ENCODE measurements at regions not wholly inside any gene's neighbourhood (a gene's known extent, or its start where the extent isn't known, plus 50 kb on each side); places are given as distances from the start of the nearest gene placed in this dataset.

DNA sequence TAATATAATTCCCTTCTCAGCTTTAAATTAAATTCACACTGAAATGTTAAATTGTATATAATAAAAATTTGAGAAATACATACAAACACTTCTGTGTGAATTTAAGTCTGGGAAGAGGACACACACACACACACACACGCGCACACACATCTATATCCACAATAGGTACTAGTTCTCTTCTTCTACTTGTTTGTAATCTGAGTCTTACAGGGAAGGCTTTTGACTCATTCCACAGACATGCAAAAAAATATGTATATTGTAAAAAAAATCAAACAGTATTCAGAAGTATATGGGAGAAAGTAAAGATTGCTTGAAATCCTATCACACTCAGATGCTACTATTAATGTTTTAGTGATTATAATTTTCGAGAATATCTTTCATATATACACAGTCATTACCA, 276.2 kb downstream of the MDFIC start:
- Histone ChIP-seq H3K79me2 (ENCODE audit: insufficient read depth) (no peaks in the 10 kb centered on the region), H3K4me2 (ENCODE audit: unreplicated experiment) (no peak overlapping the region), H3K27me3 (replicated peaks; ENCODE audit: insufficient read depth) (no peaks in the 10 kb centered on the region), H3K4me3 (no peak overlapping the region), H2AFZ (no peak overlapping the region), H3K27ac (no peak overlapping the region), H3K9me2 (ENCODE audit: insufficient read depth) (no peaks in the 10 kb centered on the region), H3K9me3 (ENCODE audit: low read depth) (no peaks in the 10 kb centered on the region), H4K20me1 (ENCODE audit: insufficient read depth) (no peaks in the 10 kb centered on the region), H3F3A (ENCODE audit: insufficient read depth) (no peaks in the 10 kb centered on the region), H3K9ac (no peak overlapping the region), H3K36me3 (ENCODE audit: low read depth) (no peaks in the 10 kb centered on the region), H3K4me1 (ENCODE audit: insufficient read depth) (no peaks in the 10 kb centered on the region)
- in situ Hi-C loops (cut with MboI): no loop called here
- WGBS, 2 experiments (ENCODE audit: low coverage in 1 of 2, low lambda C conversion rate in 2 of 2, missing lambda C conversion rate in 2 of 2): 92 to 96% methylated on average over 3 of the region's 3 CpGs
- no peak for DNase-seq
- no peak for TF ChIP-seq EZH2phosphoT487 (IDR thresholded peaks at IDR 0.05; ENCODE audit: insufficient read depth, low read depth)
- TF ChIP-seq EZH2 (IDR thresholded peaks at IDR 0.05; ENCODE audit: insufficient read depth, poor library complexity, severe bottlenecking): no peak

DNA sequence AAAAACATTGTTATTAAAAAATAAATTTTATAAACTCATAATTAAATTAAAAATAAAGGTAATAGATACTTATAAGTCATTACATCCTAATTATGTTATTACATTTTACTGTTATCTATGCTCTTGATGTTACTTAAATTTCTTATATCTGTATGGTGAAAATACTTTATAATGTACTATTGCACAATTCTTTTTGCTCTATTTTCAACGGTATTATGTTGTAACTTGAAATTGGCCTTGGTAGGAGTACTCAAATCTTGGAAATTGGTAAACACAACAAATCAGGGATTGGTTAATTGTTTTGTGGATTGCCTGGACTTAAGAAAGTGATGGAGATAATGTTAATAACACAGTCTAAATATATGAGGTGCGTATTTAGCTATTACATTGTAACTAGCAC, 273.3 kb downstream of the MDFIC start:
- H3K27me3 ChIP-seq (replicated peaks; ENCODE audit: insufficient read depth): no peaks in the 10 kb centered on the region
- no peaks in the 10 kb centered on the region for H4K20me1 ChIP-seq (ENCODE audit: insufficient read depth)
- H3K9ac ChIP-seq: no peak overlapping the region
- in situ Hi-C loops (cut with MboI): no loop called here
- no peaks in the 10 kb centered on the region for H3K9me3 ChIP-seq (ENCODE audit: low read depth)
- H3K4me1 ChIP-seq (ENCODE audit: insufficient read depth): no peaks in the 10 kb centered on the region
- 71 to 78% methylated on average over 2 of the region's 2 CpGs for WGBS, 2 experiments (ENCODE audit: low coverage in 1 of 2, low lambda C conversion rate in 2 of 2, missing lambda C conversion rate in 2 of 2)
- H3K27ac ChIP-seq: no peak overlapping the region
- H3K9me2 ChIP-seq (ENCODE audit: insufficient read depth): no peaks in the 10 kb centered on the region
- H3K4me3 ChIP-seq: no peak overlapping the region
- no peak for DNase-seq
- H3F3A ChIP-seq (ENCODE audit: insufficient read depth): no peaks in the 10 kb centered on the region
- H2AFZ ChIP-seq: no peak overlapping the region
- no peak for TF ChIP-seq EZH2phosphoT487 (IDR thresholded peaks at IDR 0.05; ENCODE audit: insufficient read depth, low read depth)
- no peak for TF ChIP-seq EZH2 (IDR thresholded peaks at IDR 0.05; ENCODE audit: insufficient read depth, poor library complexity, severe bottlenecking)
- H3K36me3 ChIP-seq (ENCODE audit: low read depth): no peaks in the 10 kb centered on the region
- no peak overlapping the region for H3K4me2 ChIP-seq (ENCODE audit: unreplicated experiment)
- H3K79me2 ChIP-seq (ENCODE audit: insufficient read depth): no peaks in the 10 kb centered on the region

DNA sequence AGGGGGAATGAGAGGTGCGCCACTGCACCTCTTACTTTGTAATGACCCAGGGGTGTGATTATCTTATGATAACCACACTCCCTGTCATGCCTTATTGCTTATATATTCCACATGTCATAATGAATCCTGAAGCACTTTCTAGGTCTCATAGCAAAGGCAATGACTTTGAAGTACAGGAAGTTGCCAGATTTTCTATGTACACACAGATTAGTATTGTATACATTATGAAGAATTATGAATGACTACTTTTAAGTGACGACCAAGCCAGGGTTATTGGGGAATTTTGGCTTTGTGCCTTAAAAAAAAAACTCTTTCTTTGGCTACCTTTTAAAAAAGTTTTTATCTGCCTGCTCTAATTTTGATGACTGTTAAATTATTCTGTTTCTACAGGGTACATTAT, 269.6 kb downstream of the MDFIC start:
- no peaks in the 10 kb centered on the region for H3K9me2 ChIP-seq (ENCODE audit: insufficient read depth)
- no peak overlapping the region for H3K4me2 ChIP-seq (ENCODE audit: unreplicated experiment)
- no peak for DNase-seq
- H2AFZ ChIP-seq: no peak overlapping the region
- H4K20me1 ChIP-seq (ENCODE audit: insufficient read depth): no peaks in the 10 kb centered on the region
- TF ChIP-seq EZH2phosphoT487 (IDR thresholded peaks at IDR 0.05; ENCODE audit: insufficient read depth, low read depth) (no peak), EZH2 (IDR thresholded peaks at IDR 0.05; ENCODE audit: insufficient read depth, poor library complexity, severe bottlenecking) (no peak)
- 54 to 55% methylated on average over 2 of the region's 2 CpGs for WGBS, 2 experiments (ENCODE audit: low coverage in 1 of 2, low lambda C conversion rate in 2 of 2, missing lambda C conversion rate in 2 of 2)
- H3K4me1 ChIP-seq (ENCODE audit: insufficient read depth): no peaks in the 10 kb centered on the region
- H3K9me3 ChIP-seq (ENCODE audit: low read depth): no peaks in the 10 kb centered on the region
- no peaks in the 10 kb centered on the region for H3F3A ChIP-seq (ENCODE audit: insufficient read depth)
- no peak overlapping the region for H3K4me3 ChIP-seq
- no peak overlapping the region for H3K9ac ChIP-seq
- in situ Hi-C loops (cut with MboI): no loop called here
- no peaks in the 10 kb centered on the region for H3K79me2 ChIP-seq (ENCODE audit: insufficient read depth)
- no peak overlapping the region for H3K27ac ChIP-seq
- no peaks in the 10 kb centered on the region for H3K27me3 ChIP-seq (replicated peaks; ENCODE audit: insufficient read depth)
- H3K36me3 ChIP-seq (ENCODE audit: low read depth): no peaks in the 10 kb centered on the region

DNA sequence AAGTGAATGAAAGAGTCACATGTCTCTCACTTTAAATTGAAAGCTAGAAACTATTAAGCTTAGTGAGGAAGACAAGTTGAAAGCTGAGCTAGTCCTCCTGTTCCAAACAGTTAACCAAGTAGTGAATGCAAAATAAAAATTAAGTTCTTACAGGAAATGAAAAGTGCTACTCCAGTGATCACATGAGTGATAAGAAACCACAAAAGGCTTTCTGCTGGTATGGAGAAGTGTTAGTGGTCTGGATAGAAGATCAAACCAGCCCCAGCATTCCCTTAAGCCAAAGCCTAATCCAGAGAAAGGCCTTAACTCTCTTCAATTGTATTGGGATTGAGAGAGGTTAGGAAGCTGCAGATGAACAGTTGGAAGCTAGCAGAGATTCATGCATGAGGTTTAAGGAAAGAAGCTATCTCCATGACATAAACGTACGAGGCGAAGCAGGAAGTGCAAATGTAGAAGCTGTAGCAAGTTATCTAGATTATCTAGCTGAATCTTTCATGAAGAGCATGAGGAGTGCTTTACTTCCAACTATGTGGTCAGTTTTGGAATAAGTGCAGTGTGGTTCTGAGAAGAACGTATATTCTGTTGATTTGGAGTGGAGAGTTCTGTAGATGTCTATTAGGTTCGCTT, 261.6 kb downstream of the MDFIC start:
- Histone ChIP-seq H3K27ac (no peak overlapping the region), H3K79me2 (ENCODE audit: insufficient read depth) (no peaks in the 10 kb centered on the region), H3K4me1 (ENCODE audit: insufficient read depth) (no peaks in the 10 kb centered on the region), H3F3A (ENCODE audit: insufficient read depth) (no peaks in the 10 kb centered on the region), H3K36me3 (ENCODE audit: low read depth) (no peaks in the 10 kb centered on the region), H2AFZ (no peak overlapping the region), H3K9me2 (ENCODE audit: insufficient read depth) (no peaks in the 10 kb centered on the region), H3K9ac (no peak overlapping the region), H3K27me3 (replicated peaks; ENCODE audit: insufficient read depth) (no peaks in the 10 kb centered on the region), H3K4me2 (ENCODE audit: unreplicated experiment) (no peak overlapping the region), H4K20me1 (ENCODE audit: insufficient read depth) (no peaks in the 10 kb centered on the region), H3K9me3 (ENCODE audit: low read depth) (no peaks in the 10 kb centered on the region), H3K4me3 (no peak overlapping the region)
- in situ Hi-C loops (cut with MboI): no loop called here
- 94 to 95% methylated on average over 5 of the region's 5 CpGs for WGBS, 2 experiments (ENCODE audit: low coverage in 1 of 2, low lambda C conversion rate in 2 of 2, missing lambda C conversion rate in 2 of 2)
- TF ChIP-seq EZH2phosphoT487 (IDR thresholded peaks at IDR 0.05; ENCODE audit: insufficient read depth, low read depth) (no peak), EZH2 (IDR thresholded peaks at IDR 0.05; ENCODE audit: insufficient read depth, poor library complexity, severe bottlenecking) (no peak)
- DNase-seq: no peak

DNA sequence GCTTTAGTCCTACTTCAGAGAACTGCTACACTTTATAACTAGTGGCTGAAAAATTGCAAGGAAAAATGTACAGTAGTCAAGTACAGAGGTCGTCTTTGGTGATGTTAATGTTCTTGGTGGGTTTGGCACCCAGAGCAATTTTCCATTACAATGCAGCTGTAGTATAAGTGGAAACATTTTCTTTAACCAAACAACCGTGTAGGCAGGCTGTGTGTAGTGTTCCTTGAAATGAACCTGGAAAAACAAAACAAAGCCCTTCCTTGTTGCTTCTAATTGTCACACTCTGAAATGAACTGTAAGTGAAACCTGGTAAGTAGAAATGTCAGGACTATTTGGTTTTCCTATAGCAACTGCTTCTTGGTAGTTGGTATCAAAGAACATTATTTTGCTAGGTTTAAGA, 256.9 kb downstream of the MDFIC start:
- Histone ChIP-seq H4K20me1 (ENCODE audit: insufficient read depth) (no peaks in the 10 kb centered on the region), H3K4me3 (no peak overlapping the region), H3K9me2 (ENCODE audit: insufficient read depth) (no peaks in the 10 kb centered on the region), H3K27ac (no peak overlapping the region), H2AFZ (no peak overlapping the region), H3F3A (ENCODE audit: insufficient read depth) (no peaks in the 10 kb centered on the region), H3K9me3 (ENCODE audit: low read depth) (no peaks in the 10 kb centered on the region), H3K4me1 (ENCODE audit: insufficient read depth) (no peaks in the 10 kb centered on the region), H3K79me2 (ENCODE audit: insufficient read depth) (no peaks in the 10 kb centered on the region), H3K36me3 (ENCODE audit: low read depth) (no peaks in the 10 kb centered on the region), H3K4me2 (ENCODE audit: unreplicated experiment) (no peak overlapping the region), H3K27me3 (replicated peaks; ENCODE audit: insufficient read depth) (no peaks in the 10 kb centered on the region), H3K9ac (no peak overlapping the region)
- WGBS, 2 experiments (ENCODE audit: low coverage in 1 of 2, low lambda C conversion rate in 2 of 2, missing lambda C conversion rate in 2 of 2): 54 to 58% methylated on average over 2 of the region's 2 CpGs
- in situ Hi-C loops (cut with MboI): no loop called here
- no peak for TF ChIP-seq EZH2 (IDR thresholded peaks at IDR 0.05; ENCODE audit: insufficient read depth, poor library complexity, severe bottlenecking)
- no peak for TF ChIP-seq EZH2phosphoT487 (IDR thresholded peaks at IDR 0.05; ENCODE audit: insufficient read depth, low read depth)
- no peak for DNase-seq

Data from GM23248 (cell line).